ENCODE measurements at regions not wholly inside any gene's neighbourhood (a gene's known extent, or its start where the extent isn't known, plus 50 kb on each side); places are given as distances from the start of the nearest gene placed in this dataset.
"Not testable (repeated sequence)": the region's sequence is repeated elsewhere in the genome, so short reads cannot be mapped to it uniquely, and the experiment has no call there.

DNA sequence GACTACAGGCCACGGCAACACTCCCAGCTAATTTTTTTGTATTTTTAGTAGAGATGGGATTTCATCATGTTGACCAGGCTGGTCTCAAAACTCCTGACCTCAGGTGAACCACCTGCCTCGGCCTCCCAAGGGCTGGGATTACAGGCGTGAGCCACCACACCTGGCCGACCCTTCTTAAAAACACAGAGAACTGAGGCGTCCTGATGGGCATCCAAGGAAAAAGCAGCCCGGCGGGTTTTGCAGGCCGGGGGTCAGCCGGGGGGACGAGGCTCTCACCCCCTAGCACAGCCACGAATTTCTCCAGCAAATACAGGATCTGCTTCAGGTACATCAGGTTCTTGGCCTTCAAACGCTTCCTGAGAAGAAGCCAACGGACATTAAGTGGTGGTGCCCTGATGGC, 178.9 kb downstream of the KLRB1 start:
- DNase-seq (ENCODE audit: low read depth); H3K4me3 ChIP-seq (ENCODE audit: low read length): not testable (repeated sequence)

DNA sequence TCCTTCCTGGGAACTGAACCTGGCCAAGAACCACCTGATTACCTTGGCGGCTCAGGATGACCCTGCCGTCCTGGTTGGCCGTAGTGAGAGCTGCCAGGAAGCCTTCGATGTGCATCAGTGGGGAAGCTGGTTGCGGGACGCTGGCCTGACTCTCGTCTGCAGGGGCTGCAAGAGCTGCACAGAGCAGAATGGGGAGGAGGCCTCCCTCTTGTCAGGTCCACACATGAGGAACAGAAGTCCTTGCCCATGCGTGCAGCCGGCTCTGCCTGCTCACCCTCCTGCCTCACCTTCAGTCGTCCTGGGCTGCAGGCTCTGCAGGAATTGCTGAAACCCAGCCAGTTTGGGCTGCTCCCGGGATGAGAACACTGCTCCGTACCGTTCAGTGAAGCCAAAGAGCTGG, 182.3 kb downstream of the KLRB1 start:
- DNase-seq (ENCODE audit: low read depth); H3K4me3 ChIP-seq (ENCODE audit: low read length): not testable (repeated sequence)

DNA sequence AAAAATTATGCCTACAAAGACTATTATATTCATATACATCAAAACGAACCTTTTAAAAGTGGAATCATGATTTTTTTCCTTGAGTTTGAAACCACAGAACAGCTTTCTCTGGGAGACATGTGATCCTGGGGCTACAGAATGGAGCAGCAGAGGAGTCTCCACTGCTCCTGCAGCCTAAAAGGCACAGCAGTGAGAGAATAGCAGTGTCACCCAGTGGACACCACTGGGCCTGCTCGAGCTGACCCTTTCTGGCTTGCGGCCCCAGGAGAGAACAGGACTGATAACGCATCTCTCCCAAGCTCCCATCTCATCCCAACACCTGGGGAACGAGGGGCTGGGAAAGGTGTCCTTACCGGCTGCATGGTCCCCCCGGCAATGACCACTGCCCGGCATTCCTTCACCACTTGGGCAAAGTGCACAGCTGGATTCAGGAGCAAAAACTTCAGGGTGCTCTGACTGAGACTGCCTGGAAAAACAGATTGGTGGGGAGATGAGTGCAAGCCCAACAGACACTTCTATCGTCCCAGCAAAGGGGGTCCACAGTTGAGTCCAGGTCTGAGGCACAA, 183.5 kb downstream of the KLRB1 start:
- not testable (repeated sequence) for DNase-seq (ENCODE audit: low read depth); H3K4me3 ChIP-seq (ENCODE audit: low read length)

DNA sequence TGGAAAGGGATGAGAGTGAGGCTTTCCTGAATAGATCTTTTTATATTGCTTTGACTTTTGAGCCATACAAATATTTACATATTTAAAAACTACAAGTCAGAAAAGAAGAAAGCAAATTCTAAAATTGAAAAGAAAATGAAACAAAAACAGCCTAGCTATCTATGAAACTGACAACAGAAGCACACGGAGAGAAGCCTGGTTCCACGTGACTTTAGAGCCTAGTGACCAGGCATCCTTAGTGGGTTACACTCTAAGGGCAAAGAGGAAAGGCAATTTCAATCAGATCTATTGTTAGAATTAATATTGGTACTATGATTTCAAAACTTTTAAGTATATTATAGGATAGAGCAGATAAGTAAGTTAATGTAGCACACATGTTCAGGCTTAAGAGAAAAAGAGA, 185.0 kb downstream of the KLRB1 start:
- not testable (repeated sequence) for DNase-seq (ENCODE audit: low read depth); H3K4me3 ChIP-seq (ENCODE audit: low read length)

DNA sequence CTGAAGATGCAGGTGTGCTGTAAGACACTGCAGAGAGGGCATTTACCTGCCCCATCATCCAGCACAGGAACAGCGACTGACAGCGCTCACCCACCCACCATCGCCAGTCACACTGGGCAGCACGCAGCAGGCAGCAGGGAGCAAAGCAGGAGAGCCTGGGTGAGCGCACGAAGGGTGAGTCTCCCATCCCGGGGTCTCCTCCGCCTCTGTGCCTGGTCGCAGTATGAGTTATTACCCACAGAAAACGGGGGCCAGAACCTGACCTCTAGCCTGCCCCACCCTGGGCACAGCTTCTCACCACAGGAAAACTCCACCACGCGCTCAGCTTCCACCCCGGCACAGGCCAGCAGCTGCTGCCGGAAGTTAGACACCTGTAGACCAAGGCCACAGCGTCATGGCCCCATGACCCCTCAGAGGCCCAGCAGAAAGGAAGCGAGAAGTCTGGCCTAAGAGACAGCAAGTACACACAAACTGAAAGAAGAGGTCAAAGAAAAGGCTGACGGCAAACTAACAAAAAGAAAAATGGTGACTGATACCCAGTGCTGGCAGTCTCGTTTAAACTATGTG, 186.1 kb downstream of the KLRB1 start:
- DNase-seq (ENCODE audit: low read depth) = not testable (repeated sequence)

DNA sequence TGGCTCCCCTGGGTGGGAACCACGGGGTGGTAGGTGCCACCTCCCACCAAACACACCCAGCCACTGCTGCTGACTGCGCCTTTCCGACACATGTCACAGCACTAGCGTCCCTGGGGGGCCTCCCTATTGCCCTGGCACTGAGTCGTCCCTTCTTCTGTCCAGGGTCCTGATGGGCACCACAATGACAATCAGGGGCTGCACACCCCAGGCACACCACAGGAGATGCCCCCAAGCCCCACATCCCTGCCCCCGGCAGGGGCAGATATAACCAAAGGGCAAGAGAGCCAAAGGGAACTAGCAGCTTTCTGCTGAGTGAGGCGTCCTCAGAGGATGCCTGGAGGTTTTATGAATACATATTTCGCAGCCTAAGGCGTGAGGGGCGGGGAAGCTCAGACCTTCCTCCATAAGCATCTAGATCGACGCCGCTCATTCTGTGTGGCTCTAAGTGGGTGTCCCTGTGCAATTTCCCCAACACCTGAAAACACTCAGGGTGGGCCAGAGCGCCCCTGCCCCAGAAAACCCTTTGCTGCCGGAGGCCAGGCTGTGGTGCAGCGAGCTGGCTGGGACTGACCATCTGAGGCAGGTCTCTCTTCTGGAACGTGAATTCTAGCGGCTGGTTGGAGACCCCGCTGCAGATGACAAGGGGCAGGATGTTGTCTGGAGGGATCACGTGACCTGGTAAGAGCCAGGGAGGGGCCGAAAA, 186.7 kb downstream of the KLRB1 start:
- H3K4me3 ChIP-seq (ENCODE audit: low read length); DNase-seq (ENCODE audit: low read depth): not testable (repeated sequence)

More for the DNA sequence above, 186.1 kb downstream of the KLRB1 start:
- H3K4me3 ChIP-seq (ENCODE audit: low read length) = not testable (repeated sequence)

DNA sequence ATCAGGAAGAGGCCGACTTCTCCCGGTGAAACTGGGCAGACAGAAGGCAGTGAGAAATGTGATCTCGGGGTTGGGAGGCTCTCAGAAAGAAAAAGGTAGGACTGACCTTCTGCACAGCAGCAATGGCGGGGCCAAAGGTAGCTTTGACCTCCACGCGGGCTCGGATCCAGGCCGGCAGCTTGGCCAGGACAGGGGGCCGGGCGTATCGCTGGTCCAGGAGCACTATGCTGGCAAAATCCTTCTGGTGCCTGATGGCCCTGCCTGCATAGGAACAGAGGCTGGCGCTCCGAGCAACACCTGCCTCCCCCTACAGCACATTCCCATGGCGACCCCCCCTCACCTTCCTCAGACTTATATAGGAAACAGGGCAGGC, 189.1 kb downstream of the KLRB1 start:
- not testable (repeated sequence) for DNase-seq (ENCODE audit: low read depth); H3K4me3 ChIP-seq (ENCODE audit: low read length)

DNA sequence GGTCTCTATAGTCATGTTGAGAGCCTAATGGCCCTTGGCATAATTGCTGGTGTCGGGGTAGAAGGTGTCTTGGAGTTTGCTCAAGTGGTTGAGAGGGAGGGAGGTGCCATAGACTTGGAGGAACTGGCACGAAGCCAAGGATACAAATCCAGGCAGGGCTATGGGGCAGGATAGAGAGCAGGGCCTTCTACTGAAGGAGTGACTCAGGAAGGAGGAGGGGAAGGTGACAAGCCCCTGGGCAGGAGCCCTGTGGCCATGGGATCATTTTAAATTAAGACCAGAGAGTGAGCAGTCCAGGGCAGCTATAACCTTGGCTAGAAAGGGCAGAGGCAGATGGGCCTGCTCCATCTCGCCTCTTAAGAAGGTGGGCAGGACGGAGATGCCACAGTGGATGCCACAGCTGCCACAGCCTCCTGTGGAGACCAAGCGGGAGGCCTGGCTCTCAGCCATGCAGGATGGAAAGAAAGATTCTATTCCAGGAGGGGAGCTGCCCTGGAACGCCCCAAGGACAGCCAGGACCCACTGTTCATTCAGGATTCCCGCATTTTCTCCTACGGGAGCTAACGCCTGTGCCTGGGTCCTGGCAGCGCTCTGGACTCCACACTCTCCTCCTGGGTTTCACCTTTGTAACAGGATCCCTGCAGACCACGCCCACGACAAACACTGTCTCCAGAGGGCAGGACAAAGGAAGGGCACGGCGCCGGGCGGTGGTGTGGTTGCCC, 189.6 kb downstream of the KLRB1 start:
- not testable (repeated sequence) for H3K4me3 ChIP-seq (ENCODE audit: low read length); DNase-seq (ENCODE audit: low read depth)

DNA sequence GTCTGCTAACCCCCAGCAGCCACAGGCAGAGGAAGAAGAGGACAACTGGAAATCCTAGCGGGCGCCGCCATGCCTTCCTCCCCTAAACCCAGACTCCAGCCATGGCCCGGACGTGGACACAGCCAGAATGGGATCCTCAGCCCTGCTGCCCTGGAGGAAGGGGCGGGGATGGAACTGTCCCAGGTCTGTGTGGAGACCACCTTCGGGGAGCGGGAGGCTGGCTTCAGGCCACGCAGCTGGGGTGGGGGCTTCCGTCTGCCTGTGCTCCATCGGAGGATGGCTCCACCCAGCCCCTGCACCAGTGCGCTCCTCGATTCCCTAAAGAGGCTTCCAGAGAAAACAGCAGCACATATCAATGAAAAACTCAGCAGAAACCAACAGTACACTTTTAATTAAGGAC, 190.4 kb downstream of the KLRB1 start:
- not testable (repeated sequence) for H3K4me3 ChIP-seq (ENCODE audit: low read length); DNase-seq (ENCODE audit: low read depth)

DNA sequence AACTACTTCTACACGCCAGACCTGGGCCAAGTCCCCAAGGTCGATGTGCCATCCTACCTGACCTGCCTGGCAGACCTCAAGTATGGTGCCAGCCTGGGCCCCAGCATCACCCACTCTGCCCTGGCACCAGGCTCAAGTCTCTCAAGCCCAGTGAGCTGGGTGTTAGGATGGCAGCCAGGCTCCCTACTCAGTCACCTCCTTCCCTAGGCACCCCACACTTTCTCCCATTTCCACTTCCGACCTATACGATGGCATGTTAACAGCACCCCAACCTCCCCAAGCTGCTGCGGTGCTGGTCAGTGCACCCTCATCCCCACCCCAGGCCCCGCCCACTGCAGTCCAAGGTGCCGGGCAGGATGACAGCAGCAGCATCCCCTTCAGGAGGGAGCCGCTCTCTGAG, 191.4 kb downstream of the KLRB1 start:
- not testable (repeated sequence) for DNase-seq (ENCODE audit: low read depth)

DNA sequence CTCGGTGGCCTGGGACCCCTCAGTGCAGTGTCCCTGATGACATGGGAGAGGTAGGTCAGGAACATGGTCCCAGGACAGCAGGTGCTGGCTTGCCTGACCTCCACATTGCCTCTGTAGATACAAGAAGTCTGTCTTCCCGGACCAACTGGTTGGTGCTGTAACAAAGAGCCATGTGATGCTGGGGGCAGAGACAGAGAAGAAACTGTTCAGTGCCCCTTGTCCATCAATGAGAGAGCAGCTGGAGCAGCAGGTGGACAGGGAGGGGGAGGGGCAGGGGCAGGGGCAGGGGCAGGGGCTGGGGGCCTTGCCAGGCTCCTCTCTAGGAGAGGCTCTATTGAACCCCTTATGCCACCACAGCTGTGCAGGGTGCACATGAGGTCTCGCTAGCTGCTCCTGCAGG, 191.8 kb downstream of the KLRB1 start:
- H3K4me3 ChIP-seq (ENCODE audit: low read length); DNase-seq (ENCODE audit: low read depth): not testable (repeated sequence)

More for the DNA sequence above, 191.4 kb downstream of the KLRB1 start:
- H3K4me3 ChIP-seq (ENCODE audit: low read length) = not testable (repeated sequence)

DNA sequence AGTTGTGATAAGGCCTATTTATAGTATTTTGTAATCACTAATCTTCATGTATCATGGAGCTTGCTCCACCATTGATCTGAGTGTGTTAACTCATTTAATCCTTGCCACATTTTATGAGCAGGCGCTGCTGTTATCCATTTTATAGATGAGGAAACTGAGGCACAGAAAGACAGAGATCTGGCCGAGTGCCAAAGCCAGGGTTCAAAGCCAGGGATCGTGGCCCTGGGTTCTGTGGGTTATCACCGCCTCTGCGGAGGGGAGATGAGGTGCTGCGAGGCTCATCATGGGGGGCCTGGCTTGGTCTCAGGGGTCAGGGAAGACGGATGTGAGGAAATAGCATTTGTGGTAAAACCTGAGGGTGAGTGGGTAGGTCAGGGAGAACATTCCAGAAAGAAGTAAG, 193.9 kb downstream of the KLRB1 start:
- H3K4me3 ChIP-seq (ENCODE audit: low read length); DNase-seq (ENCODE audit: low read depth): not testable (repeated sequence)

DNA sequence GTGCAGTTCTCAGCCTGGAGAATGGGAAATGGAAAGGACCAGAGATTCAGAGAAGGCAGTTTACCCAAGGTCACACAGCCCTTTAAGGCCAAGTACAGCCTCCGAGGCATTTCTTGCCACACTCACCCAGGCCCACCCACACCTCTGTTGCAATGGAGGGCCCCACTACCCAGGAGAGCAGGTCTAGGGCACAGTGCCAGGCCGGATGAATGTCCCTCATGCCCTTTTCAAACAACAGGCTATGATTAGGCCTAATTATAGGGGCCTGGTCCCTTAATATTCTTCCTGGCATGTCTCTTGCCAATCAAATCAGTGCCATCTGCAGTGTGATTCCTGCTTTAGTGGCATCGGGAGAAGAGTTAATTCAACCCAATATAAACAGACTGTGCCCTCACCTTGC, 195.3 kb downstream of the KLRB1 start:
- not testable (repeated sequence) for DNase-seq (ENCODE audit: low read depth)

DNA sequence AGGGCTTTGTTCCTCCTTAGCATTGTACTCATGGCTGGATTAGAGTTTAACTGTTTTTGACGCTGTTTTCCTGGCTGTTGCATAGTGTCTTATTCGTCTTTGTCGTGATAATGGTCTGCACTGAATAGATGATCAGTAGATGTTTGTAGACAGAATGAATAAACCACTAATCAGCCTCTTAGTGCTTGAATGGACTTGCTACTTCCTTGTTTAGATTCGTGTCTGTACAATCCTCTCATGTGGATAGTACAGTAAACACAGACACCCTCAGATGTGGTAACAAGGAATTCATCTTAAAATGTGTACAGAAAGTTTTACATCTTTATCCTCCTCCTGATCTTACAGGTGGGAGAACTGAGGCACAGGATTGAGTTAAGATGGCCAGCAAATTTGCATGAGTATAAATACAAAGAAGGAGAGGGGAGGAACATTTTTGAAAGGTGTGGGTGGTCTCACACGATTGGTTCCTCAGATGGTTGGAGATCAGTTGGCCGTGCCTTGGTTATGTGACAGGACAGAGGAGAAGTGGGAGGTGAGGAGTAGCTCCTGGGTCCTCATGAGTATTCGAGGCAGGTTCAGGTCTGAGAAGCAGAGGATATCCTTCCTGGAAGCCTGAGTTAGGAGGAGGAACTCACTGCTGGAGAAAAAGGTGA, 196.0 kb downstream of the KLRB1 start:
- DNase-seq (ENCODE audit: low read depth); H3K4me3 ChIP-seq (ENCODE audit: low read length): not testable (repeated sequence)

More for the DNA sequence above, 195.3 kb downstream of the KLRB1 start:
- not testable (repeated sequence) for H3K4me3 ChIP-seq (ENCODE audit: low read length)

DNA sequence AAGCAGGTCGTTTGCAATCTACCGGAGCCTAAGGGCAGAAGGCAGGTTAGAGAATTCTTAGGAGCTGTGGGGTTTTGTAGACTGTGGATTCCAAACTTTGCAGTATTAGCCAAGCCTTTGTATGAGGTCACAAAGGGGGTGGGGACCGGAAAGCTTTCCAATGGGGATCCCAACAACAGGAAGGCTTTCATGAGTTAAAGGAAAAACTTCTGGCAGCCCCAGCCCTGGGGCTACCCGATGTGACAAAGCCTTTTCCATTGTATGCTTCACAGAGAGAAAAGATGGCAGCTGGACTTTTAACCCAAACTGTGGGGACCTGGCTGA, 199.2 kb upstream of the PZP start:
- H3K4me3 ChIP-seq (ENCODE audit: low read length); DNase-seq (ENCODE audit: low read depth): not testable (repeated sequence)
